ENCODE measurements at regions not wholly inside any gene's neighbourhood (a gene's known extent, or its start where the extent isn't known, plus 50 kb on each side); places are given as distances from the start of the nearest gene placed in this dataset.

- no peak overlapping the region for H3K23ac ChIP-seq (ENCODE audit: low read length)
- H3K14ac ChIP-seq (ENCODE audit: low read length) = peak overlapping the region; percentile 84
- H4K12ac ChIP-seq (ENCODE audit: low read depth, low read length) = no peak overlapping the region
- H3K18ac ChIP-seq (ENCODE audit: low read length) = peak overlapping the region; percentile 64
- peak overlapping the region; percentile 52 for H2AK5ac ChIP-seq (ENCODE audit: low read length)
- H4K8ac ChIP-seq (ENCODE audit: low read depth, low read length) = no peak overlapping the region
- peak overlapping the region; percentile 93 for H2BK12ac ChIP-seq (ENCODE audit: low read length)
- H3K4me1 ChIP-seq (ENCODE audit: control insufficient read depth in 1 of 2, insufficient read depth in 2 of 2, low read length in 2 of 2) = peaks cover 2 to 16% of the 10 kb centered on the region in 2 experiments
- no peak overlapping the region for H3K4ac ChIP-seq (ENCODE audit: low read depth, low read length)
- no CpG with 5 or more reads among the region's 5 CpGs for WGBS (ENCODE audit: extremely low coverage, insufficient coverage, insufficient read length)
- DNase-seq = no peak
- no peak overlapping the region for H3K9ac ChIP-seq (ENCODE audit: low read length)
- no peak overlapping the region for H3K4me2 ChIP-seq (ENCODE audit: low read length)
- no peak overlapping the region for H3K27ac ChIP-seq (ENCODE audit: low read depth, low read length)
- H2BK5ac ChIP-seq (ENCODE audit: low read depth, low read length, poor library complexity) = peak overlapping the region; percentile 62
- no peak overlapping the region for H3K4me3 ChIP-seq (ENCODE audit: low read depth, low read length)
- peak overlapping the region; percentile 85 for H4K91ac ChIP-seq (ENCODE audit: low read depth, low read length)
- peaks cover 16% of the 10 kb centered on the region for H3K79me1 ChIP-seq (ENCODE audit: low read length)
- H3K27me3 ChIP-seq (ENCODE audit: insufficient read depth, low read length) = no peaks in the 10 kb centered on the region
- H2AFZ ChIP-seq (ENCODE audit: insufficient read depth, low read length, poor library complexity) = no peak overlapping the region
- peak overlapping the region; percentile 85 for H2BK120ac ChIP-seq (ENCODE audit: insufficient read depth, low read length, poor library complexity)
- H3K9me3 ChIP-seq (ENCODE audit: insufficient read depth, low read depth, low read length) = no peaks in the 10 kb centered on the region
- H3K79me2 ChIP-seq (ENCODE audit: control insufficient read depth, insufficient read depth, low read length, poor library complexity) = no peaks in the 10 kb centered on the region
- no peaks in the 10 kb centered on the region for H3K36me3 ChIP-seq (ENCODE audit: control insufficient read depth in 1 of 2, insufficient read depth in 2 of 2, low read length in 2 of 2)
These were observed 51.8 kb upstream of the STK38L start for GRCh38 chr12:27192118-27192802.

- no peak for DNase-seq
- WGBS (ENCODE audit: extremely low coverage, insufficient coverage, insufficient read length) = no CpG with 5 or more reads among the region's 2 CpGs
- no peak overlapping the region for H3K23ac ChIP-seq (ENCODE audit: low read length)
These were observed 51.0 kb upstream of the STK38L start for GRCh38 chr12:27193106-27193505.

GRCh38 chr12:27193854-27194544, 50.1 kb upstream of the STK38L start:
- no peak overlapping the region for H3K9ac ChIP-seq (ENCODE audit: low read length)
- peak overlapping the region; percentile 82 for H3K27ac ChIP-seq (ENCODE audit: low read depth, low read length)
- no peak for DNase-seq
- H3K4me1 ChIP-seq (ENCODE audit: control insufficient read depth in 1 of 2, insufficient read depth in 2 of 2, low read length in 2 of 2) = peaks cover 2 to 16% of the 10 kb centered on the region in 2 experiments
- no peak overlapping the region for H3K18ac ChIP-seq (ENCODE audit: low read length)
- no peak overlapping the region for H3K4me2 ChIP-seq (ENCODE audit: low read length)
- H2AK5ac ChIP-seq (ENCODE audit: low read length) = no peak overlapping the region
- peak overlapping the region; percentile 38 for H4K91ac ChIP-seq (ENCODE audit: low read depth, low read length)
- no peaks in the 10 kb centered on the region for H3K79me2 ChIP-seq (ENCODE audit: control insufficient read depth, insufficient read depth, low read length, poor library complexity)
- H2BK5ac ChIP-seq (ENCODE audit: low read depth, low read length, poor library complexity) = no peak overlapping the region
- no CpG with 5 or more reads among the region's 2 CpGs for WGBS (ENCODE audit: extremely low coverage, insufficient coverage, insufficient read length)
- H3K36me3 ChIP-seq (ENCODE audit: control insufficient read depth in 1 of 2, insufficient read depth in 2 of 2, low read length in 2 of 2) = no peaks in the 10 kb centered on the region
- no peaks in the 10 kb centered on the region for H3K9me3 ChIP-seq (ENCODE audit: insufficient read depth, low read depth, low read length)
- H4K8ac ChIP-seq (ENCODE audit: low read depth, low read length) = no peak overlapping the region
- H4K12ac ChIP-seq (ENCODE audit: low read depth, low read length) = no peak overlapping the region
- no peak overlapping the region for H3K14ac ChIP-seq (ENCODE audit: low read length)
- H2AFZ ChIP-seq (ENCODE audit: insufficient read depth, low read length, poor library complexity) = no peak overlapping the region
- no peak overlapping the region for H3K23ac ChIP-seq (ENCODE audit: low read length)
- no peaks in the 10 kb centered on the region for H3K27me3 ChIP-seq (ENCODE audit: insufficient read depth, low read length)
- no peak overlapping the region for H3K4ac ChIP-seq (ENCODE audit: low read depth, low read length)
- no peak overlapping the region for H2BK12ac ChIP-seq (ENCODE audit: low read length)
- H2BK120ac ChIP-seq (ENCODE audit: insufficient read depth, low read length, poor library complexity) = no peak overlapping the region
- no peak overlapping the region for H3K4me3 ChIP-seq (ENCODE audit: low read depth, low read length)
- H3K79me1 ChIP-seq (ENCODE audit: low read length) = peaks cover 13% of the 10 kb centered on the region

More at GRCh38 chr12:27193106-27193505, 51.0 kb upstream of the STK38L start:
- no peak overlapping the region for H4K12ac ChIP-seq (ENCODE audit: low read depth, low read length)
- peak overlapping the region; percentile 51 for H3K14ac ChIP-seq (ENCODE audit: low read length)
- H3K4me1 ChIP-seq (ENCODE audit: control insufficient read depth in 1 of 2, insufficient read depth in 2 of 2, low read length in 2 of 2) = peaks cover 2 to 16% of the 10 kb centered on the region in 2 experiments
- H2BK5ac ChIP-seq (ENCODE audit: low read depth, low read length, poor library complexity) = peak overlapping the region; percentile 62
- no peak overlapping the region for H2AFZ ChIP-seq (ENCODE audit: insufficient read depth, low read length, poor library complexity)
- H3K18ac ChIP-seq (ENCODE audit: low read length) = no peak overlapping the region
- no peak overlapping the region for H3K4ac ChIP-seq (ENCODE audit: low read depth, low read length)
- peak overlapping the region; percentile 46 for H3K27ac ChIP-seq (ENCODE audit: low read depth, low read length)
- H4K8ac ChIP-seq (ENCODE audit: low read depth, low read length) = peak overlapping the region; percentile 16
- peak overlapping the region; percentile 63 for H2BK12ac ChIP-seq (ENCODE audit: low read length)
- H2AK5ac ChIP-seq (ENCODE audit: low read length) = no peak overlapping the region
- H3K9me3 ChIP-seq (ENCODE audit: insufficient read depth, low read depth, low read length) = no peaks in the 10 kb centered on the region
- H3K4me3 ChIP-seq (ENCODE audit: low read depth, low read length) = no peak overlapping the region
- no peaks in the 10 kb centered on the region for H3K36me3 ChIP-seq (ENCODE audit: control insufficient read depth in 1 of 2, insufficient read depth in 2 of 2, low read length in 2 of 2)
- H3K9ac ChIP-seq (ENCODE audit: low read length) = no peak overlapping the region
- no peak overlapping the region for H3K4me2 ChIP-seq (ENCODE audit: low read length)
- H3K79me2 ChIP-seq (ENCODE audit: control insufficient read depth, insufficient read depth, low read length, poor library complexity) = no peaks in the 10 kb centered on the region
- peaks cover 15% of the 10 kb centered on the region for H3K79me1 ChIP-seq (ENCODE audit: low read length)
- peak overlapping the region; percentile 85 for H2BK120ac ChIP-seq (ENCODE audit: insufficient read depth, low read length, poor library complexity)
- peak overlapping the region; percentile 85 for H4K91ac ChIP-seq (ENCODE audit: low read depth, low read length)
- no peaks in the 10 kb centered on the region for H3K27me3 ChIP-seq (ENCODE audit: insufficient read depth, low read length)
